Hematopoietic multipotent progenitor cell treated with erythropoietin and hydrocortisone succinate and interleukin-3 and kit ligand, for 6 days (in vitro differentiated cells): ENCODE measurements at regions not wholly inside any gene's neighbourhood (a gene's known extent, or its start where the extent isn't known, plus 50 kb on each side); places are given as distances from the start of the nearest gene placed in this dataset.

Experiments used
- DNase-seq: peaks from one replicate; pipeline ENCODE4 v3.0.0-alpha.2; 2015

- no peak for DNase-seq
Observed at GRCh38 chr3:111359261-111360030, 182.6 kb upstream of the CD96 start.

GRCh38 chr3:111362381-111363009 lies 179.5 kb upstream of the CD96 start:
- no peak for DNase-seq

GRCh38 chr3:111366515-111366914 lies 175.5 kb upstream of the CD96 start:
- no peak for DNase-seq

GRCh38 chr3:111368056-111368455 lies 173.9 kb upstream of the CD96 start:
- DNase-seq: no peak

GRCh38 chr3:111369958-111370357 lies 172.0 kb upstream of the CD96 start:
- DNase-seq: no peak

GRCh38 chr3:111373239-111373638 lies 168.8 kb upstream of the CD96 start:
- no peak for DNase-seq

GRCh38 chr3:111373861-111374260 lies 168.1 kb upstream of the CD96 start:
- no peak for DNase-seq

GRCh38 chr3:111385971-111386495 lies 156.0 kb upstream of the CD96 start:
- no peak for DNase-seq

GRCh38 chr3:111392894-111393398 lies 149.1 kb upstream of the CD96 start:
- DNase-seq: no peak

- DNase-seq: no peak
Observed at GRCh38 chr3:111412656-111413055, 129.3 kb upstream of the CD96 start.

GRCh38 chr3:111414531-111414930 lies 127.5 kb upstream of the CD96 start:
- no peak for DNase-seq

- DNase-seq: no peak
Observed at GRCh38 chr3:111415018-111415417, 127.0 kb upstream of the CD96 start.

- peak; percentile 40 for DNase-seq
Observed at GRCh38 chr3:111418391-111418790, 123.6 kb upstream of the CD96 start.

GRCh38 chr3:111428301-111428700 lies 113.7 kb upstream of the CD96 start:
- DNase-seq: no peak

- no peak for DNase-seq
Observed at GRCh38 chr3:111434941-111435622, 106.9 kb upstream of the CD96 start.

- no peak for DNase-seq
Observed at GRCh38 chr3:111438283-111438682, 103.7 kb upstream of the CD96 start.

GRCh38 chr3:111454551-111454950 lies 87.4 kb upstream of the CD96 start:
- no peak for DNase-seq

GRCh38 chr3:111465081-111465670 lies 76.8 kb upstream of the CD96 start:
- DNase-seq: no peak

- DNase-seq: no peak
Observed at GRCh38 chr3:111470032-111470431, 72.0 kb upstream of the CD96 start.

- DNase-seq: no peak
Observed at GRCh38 chr3:111471831-111472230, 70.2 kb upstream of the CD96 start.

GRCh38 chr3:111472556-111472955 lies 69.4 kb upstream of the CD96 start:
- no peak for DNase-seq

GRCh38 chr3:111473550-111473949 lies 68.4 kb upstream of the CD96 start:
- no peak for DNase-seq

- DNase-seq: no peak
Observed at GRCh38 chr3:111476701-111477100, 65.3 kb upstream of the CD96 start.
